AG09309 (cell line): ENCODE measurements at regions not wholly inside any gene's neighbourhood (a gene's known extent, or its start where the extent isn't known, plus 50 kb on each side); places are given as distances from the start of the nearest gene placed in this dataset.

Experiments used
- DNase-seq: peaks from one replicate; pipeline ENCODE4 v3.0.0-alpha.2; 2010; ENCODE audit warnings: low read depth
- H3K4me3 ChIP-seq: 2 replicates; pipeline ENCODE4 v1.5.1; 2011; ENCODE audit warnings: mild to moderate bottlenecking, low read depth, low read length, moderate library complexity; ENCODE audit not compliant: control insufficient read depth
- TF ChIP-seq, protein P1 (sequence below): IDR thresholded peaks from 2 replicates; pipeline ENCODE4 v1.5.1; 2011; ENCODE audit warnings: mild to moderate bottlenecking, low read depth, low read length, inconsistent platforms; ENCODE audit not compliant: insufficient read depth, control insufficient read depth; ENCODE audit errors: missing control alignments

DNA sequence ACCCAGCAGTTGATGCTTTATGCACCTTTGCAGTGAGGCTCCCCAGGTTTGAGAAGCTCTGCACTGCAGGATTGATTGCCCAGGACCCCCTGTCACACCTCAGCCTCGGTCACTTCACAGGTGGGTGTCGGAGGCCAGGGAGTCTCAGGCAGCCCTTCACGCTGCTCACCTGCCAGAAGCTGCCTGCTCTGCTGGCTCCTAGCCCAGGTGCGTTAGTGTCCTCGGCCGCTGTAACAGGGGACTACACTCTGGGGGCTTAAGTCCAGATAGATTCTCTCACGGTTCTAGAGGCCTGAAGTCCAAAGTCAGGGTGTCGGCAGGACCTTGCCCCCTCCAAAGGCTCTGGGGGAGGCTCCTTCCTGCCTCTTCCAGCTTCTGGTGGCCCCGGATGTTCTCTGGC, 79.9 kb downstream of the CPZ start:
- H3K4me3 ChIP-seq = no peak overlapping the region
- TF ChIP-seq, protein P1, sequence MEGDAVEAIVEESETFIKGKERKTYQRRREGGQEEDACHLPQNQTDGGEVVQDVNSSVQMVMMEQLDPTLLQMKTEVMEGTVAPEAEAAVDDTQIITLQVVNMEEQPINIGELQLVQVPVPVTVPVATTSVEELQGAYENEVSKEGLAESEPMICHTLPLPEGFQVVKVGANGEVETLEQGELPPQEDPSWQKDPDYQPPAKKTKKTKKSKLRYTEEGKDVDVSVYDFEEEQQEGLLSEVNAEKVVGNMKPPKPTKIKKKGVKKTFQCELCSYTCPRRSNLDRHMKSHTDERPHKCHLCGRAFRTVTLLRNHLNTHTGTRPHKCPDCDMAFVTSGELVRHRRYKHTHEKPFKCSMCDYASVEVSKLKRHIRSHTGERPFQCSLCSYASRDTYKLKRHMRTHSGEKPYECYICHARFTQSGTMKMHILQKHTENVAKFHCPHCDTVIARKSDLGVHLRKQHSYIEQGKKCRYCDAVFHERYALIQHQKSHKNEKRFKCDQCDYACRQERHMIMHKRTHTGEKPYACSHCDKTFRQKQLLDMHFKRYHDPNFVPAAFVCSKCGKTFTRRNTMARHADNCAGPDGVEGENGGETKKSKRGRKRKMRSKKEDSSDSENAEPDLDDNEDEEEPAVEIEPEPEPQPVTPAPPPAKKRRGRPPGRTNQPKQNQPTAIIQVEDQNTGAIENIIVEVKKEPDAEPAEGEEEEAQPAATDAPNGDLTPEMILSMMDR = no peak
- DNase-seq = no peak

- TF ChIP-seq, protein P1 = no peak
- no peak for DNase-seq
- H3K4me3 ChIP-seq = no peak overlapping the region
These were observed 79.2 kb downstream of the CPZ start for GRCh38 chr4:8671712-8672290.
